Gastrocnemius medialis (tissue), 4 donors: ENCODE measurements at regions not wholly inside any gene's neighbourhood (a gene's known extent, or its start where the extent isn't known, plus 50 kb on each side); places are given as distances from the start of the nearest gene placed in this dataset.

Experiments used
- POLR2A ChIP-seq, 2 donors: fragments of 450-650 bp; IDR thresholded peaks; one replicate each; pipeline ENCODE4 v1.6.1; 2017; ENCODE audit warnings: antibody characterized with exemption in 2 of 2, mild to moderate bottlenecking in 2 of 2, moderate library complexity in 2 of 2
- TF ChIP-seq, protein P1 (sequence below), 5 experiments: fragments of 450-650 bp in 3 of 5; fragments of 200-600 bp in 2 of 5; sonication (generic) in 2 of 5; IDR thresholded peaks in 4 of 5; conservative IDR thresholded peaks in 1 of 5; 1 replicate in 4 of 5; 2 replicates in 1 of 5; pipeline ENCODE4 v1.5.1; 2016 to 2019; ENCODE audit warnings: antibody characterized with exemption in 5 of 5, mild to moderate bottlenecking in 3 of 5, moderate library complexity in 3 of 5

GRCh38 chr2:226639550-226639949 lies 160.1 kb downstream of the IRS1 start:
- TF ChIP-seq, protein P1, sequence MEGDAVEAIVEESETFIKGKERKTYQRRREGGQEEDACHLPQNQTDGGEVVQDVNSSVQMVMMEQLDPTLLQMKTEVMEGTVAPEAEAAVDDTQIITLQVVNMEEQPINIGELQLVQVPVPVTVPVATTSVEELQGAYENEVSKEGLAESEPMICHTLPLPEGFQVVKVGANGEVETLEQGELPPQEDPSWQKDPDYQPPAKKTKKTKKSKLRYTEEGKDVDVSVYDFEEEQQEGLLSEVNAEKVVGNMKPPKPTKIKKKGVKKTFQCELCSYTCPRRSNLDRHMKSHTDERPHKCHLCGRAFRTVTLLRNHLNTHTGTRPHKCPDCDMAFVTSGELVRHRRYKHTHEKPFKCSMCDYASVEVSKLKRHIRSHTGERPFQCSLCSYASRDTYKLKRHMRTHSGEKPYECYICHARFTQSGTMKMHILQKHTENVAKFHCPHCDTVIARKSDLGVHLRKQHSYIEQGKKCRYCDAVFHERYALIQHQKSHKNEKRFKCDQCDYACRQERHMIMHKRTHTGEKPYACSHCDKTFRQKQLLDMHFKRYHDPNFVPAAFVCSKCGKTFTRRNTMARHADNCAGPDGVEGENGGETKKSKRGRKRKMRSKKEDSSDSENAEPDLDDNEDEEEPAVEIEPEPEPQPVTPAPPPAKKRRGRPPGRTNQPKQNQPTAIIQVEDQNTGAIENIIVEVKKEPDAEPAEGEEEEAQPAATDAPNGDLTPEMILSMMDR (IDR thresholded peaks at IDR 0.05 in 4 of 5, conservative IDR thresholded peaks at IDR 0.05 in 1 of 5): no peak
- no peak for TF ChIP-seq POLR2A (IDR thresholded peaks at IDR 0.05)
